Body of pancreas (tissue), 4 donors: ENCODE measurements at regions not wholly inside any gene's neighbourhood (a gene's known extent, or its start where the extent isn't known, plus 50 kb on each side); places are given as distances from the start of the nearest gene placed in this dataset.

ENCODE experiments used
- POLR2A ChIP-seq, 3 donors: fragments of 450-650 bp; IDR thresholded peaks; one replicate each; pipeline ENCODE4 v1.6.1; 2016; ENCODE audit warnings: antibody characterized with exemption in 3 of 3, mild to moderate bottlenecking in 2 of 3
- TF ChIP-seq, protein P1 (sequence below), 7 experiments: fragments of 450-650 bp in 4 of 7; fragments of 200-600 bp in 3 of 7; sonication (generic) in 3 of 7; IDR thresholded peaks; one replicate each; pipeline ENCODE4 v1.5.1; 2016 to 2019; ENCODE audit warnings: antibody characterized with exemption in 7 of 7

DNA sequence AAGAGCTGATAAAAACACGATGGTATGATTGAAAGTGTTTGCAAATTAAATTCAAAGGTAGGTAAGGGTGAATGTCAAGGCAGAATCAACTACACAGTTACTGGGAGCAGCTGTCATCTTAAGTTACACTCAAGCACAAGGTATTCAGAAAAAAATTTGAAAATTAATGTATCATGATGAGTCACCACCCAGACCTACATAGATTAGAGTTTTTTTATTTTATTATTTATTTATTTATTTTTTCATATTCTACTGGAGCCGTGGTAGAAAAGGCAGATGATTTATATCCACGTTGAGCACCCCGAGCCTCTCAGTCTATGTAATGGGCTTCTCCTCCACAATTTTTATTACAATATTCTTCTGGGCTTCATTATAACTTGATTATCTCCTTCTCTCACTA lies 728.9 kb upstream of the ARGLU1 start:
- TF ChIP-seq POLR2A (IDR thresholded peaks at IDR 0.05): no peak
- TF ChIP-seq, protein P1, sequence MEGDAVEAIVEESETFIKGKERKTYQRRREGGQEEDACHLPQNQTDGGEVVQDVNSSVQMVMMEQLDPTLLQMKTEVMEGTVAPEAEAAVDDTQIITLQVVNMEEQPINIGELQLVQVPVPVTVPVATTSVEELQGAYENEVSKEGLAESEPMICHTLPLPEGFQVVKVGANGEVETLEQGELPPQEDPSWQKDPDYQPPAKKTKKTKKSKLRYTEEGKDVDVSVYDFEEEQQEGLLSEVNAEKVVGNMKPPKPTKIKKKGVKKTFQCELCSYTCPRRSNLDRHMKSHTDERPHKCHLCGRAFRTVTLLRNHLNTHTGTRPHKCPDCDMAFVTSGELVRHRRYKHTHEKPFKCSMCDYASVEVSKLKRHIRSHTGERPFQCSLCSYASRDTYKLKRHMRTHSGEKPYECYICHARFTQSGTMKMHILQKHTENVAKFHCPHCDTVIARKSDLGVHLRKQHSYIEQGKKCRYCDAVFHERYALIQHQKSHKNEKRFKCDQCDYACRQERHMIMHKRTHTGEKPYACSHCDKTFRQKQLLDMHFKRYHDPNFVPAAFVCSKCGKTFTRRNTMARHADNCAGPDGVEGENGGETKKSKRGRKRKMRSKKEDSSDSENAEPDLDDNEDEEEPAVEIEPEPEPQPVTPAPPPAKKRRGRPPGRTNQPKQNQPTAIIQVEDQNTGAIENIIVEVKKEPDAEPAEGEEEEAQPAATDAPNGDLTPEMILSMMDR (IDR thresholded peaks at IDR 0.05): no peak
